ENCODE measurements at regions not wholly inside any gene's neighbourhood (a gene's known extent, or its start where the extent isn't known, plus 50 kb on each side); places are given as distances from the start of the nearest gene placed in this dataset.

DNA sequence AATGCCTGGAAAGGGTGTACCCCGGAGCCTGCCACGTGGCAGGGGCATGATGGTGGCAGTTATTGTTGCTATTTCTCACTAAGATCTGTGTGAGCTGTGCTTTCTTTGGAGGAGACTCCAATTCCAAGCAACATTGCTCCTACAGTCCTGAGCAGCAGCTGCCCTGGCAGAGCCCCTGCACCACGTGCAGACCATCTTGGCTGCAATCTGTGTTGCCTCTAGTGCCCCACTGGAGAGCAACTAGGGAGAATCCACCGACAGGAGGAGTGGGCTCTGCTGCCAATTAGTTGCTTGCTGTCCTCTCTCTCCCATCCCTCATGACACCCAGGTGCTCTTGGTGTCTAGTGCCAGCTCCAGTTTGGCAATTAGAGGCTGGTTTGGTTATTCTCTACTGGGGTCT lies 116.0 kb downstream of the PXDC1 start:
- DNase-seq (ENCODE audit: low read depth, low spot score), result no peak
- H3K4me3 ChIP-seq (ENCODE audit: low read depth, low read length), result no peak overlapping the region
- TF ChIP-seq, protein P1, sequence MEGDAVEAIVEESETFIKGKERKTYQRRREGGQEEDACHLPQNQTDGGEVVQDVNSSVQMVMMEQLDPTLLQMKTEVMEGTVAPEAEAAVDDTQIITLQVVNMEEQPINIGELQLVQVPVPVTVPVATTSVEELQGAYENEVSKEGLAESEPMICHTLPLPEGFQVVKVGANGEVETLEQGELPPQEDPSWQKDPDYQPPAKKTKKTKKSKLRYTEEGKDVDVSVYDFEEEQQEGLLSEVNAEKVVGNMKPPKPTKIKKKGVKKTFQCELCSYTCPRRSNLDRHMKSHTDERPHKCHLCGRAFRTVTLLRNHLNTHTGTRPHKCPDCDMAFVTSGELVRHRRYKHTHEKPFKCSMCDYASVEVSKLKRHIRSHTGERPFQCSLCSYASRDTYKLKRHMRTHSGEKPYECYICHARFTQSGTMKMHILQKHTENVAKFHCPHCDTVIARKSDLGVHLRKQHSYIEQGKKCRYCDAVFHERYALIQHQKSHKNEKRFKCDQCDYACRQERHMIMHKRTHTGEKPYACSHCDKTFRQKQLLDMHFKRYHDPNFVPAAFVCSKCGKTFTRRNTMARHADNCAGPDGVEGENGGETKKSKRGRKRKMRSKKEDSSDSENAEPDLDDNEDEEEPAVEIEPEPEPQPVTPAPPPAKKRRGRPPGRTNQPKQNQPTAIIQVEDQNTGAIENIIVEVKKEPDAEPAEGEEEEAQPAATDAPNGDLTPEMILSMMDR (IDR thresholded peaks at IDR 0.05; ENCODE audit: insufficient read depth, low read length, missing control alignments), result no peak
- CTCF ChIA-PET, result no interaction called here
- POLR2A ChIA-PET, result no interaction called here

DNA sequence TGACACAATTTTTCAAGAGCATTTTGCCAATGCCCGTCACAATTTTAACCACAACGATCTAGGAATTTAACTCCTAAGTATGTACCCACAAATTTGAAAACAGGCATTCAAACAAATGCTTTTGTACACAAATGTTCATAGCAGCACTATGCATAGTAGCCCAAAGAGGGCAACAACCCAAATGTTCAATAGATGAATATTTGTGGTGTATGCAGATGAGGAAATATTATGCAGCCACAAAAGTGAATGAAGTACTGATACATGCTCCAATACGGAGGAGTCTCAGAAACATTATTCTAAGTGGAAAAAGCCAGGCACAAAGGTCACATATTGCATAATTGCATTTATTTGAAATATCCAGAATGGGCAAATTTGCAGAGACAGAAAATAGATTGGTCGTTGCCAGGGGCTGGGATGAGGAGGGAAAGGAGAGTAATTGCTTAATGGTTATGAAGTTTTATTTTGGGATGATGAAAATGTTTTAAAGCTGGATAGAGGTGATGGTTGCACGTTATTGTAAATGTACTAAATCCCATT lies 117.2 kb downstream of the PXDC1 start:
- H3K4me3 ChIP-seq (ENCODE audit: low read depth, low read length), result no peak overlapping the region
- ChIA-PET POLR2A (no interaction called here), CTCF (no interaction called here)
- TF ChIP-seq, protein P1 (IDR thresholded peaks at IDR 0.05; ENCODE audit: insufficient read depth, low read length, missing control alignments), result no peak
- no peak for DNase-seq (ENCODE audit: low read depth, low spot score)

DNA sequence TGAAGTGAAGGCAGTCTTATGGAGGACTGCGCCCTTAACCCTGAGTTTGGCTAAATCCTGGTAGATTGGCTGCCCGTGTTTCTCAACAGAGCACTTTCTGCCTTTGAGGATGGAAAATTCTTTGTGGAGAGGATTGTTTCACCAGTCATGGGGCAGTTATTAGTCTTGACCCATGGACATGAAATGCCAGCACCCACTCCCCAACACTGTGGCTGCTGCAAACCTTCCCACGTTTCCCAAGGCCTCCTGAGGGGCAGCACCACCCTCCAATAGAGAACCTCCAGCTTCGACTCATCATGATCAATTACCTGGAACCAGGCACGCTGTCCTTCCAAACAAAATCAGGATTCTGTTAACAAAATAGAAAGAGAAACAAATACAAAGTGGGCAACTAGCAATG lies 117.8 kb downstream of the PXDC1 start:
- TF ChIP-seq, protein P1 (IDR thresholded peaks at IDR 0.05; ENCODE audit: insufficient read depth, low read length, missing control alignments), result no peak
- POLR2A ChIA-PET, result no interaction called here
- no peak for DNase-seq (ENCODE audit: low read depth, low spot score)
- no peak overlapping the region for H3K4me3 ChIP-seq (ENCODE audit: low read depth, low read length)
- CTCF ChIA-PET, result no interaction called here

GRCh38 chr6:3631877-3632276 lies 119.6 kb downstream of the PXDC1 start:
- POLR2A ChIA-PET, result no interaction called here
- no peak overlapping the region for H3K4me3 ChIP-seq (ENCODE audit: low read depth, low read length)
- no peak for DNase-seq (ENCODE audit: low read depth, low spot score)
- TF ChIP-seq, protein P1 (IDR thresholded peaks at IDR 0.05; ENCODE audit: insufficient read depth, low read length, missing control alignments), result no peak
- CTCF ChIA-PET, result no interaction called here

GRCh38 chr6:3631186-3631585 lies 120.3 kb downstream of the PXDC1 start:
- no peak overlapping the region for H3K4me3 ChIP-seq (ENCODE audit: low read depth, low read length)
- DNase-seq (ENCODE audit: low read depth, low spot score), result no peak
- TF ChIP-seq, protein P1 (IDR thresholded peaks at IDR 0.05; ENCODE audit: insufficient read depth, low read length, missing control alignments), result no peak
- CTCF ChIA-PET, result no interaction called here
- POLR2A ChIA-PET, result no interaction called here

- DNase-seq (ENCODE audit: low read depth, low spot score), result no peak
- ChIA-PET CTCF (no interaction called here), POLR2A (interaction anchor here (0.6 kb wide), 1 partner anchor 133 kb away, joined by 3 read pairs; no protein-coding TSS in a partner anchor)
- no peak overlapping the region for H3K4me3 ChIP-seq (ENCODE audit: low read depth, low read length)
- TF ChIP-seq, protein P1 (IDR thresholded peaks at IDR 0.05; ENCODE audit: insufficient read depth, low read length, missing control alignments), result no peak
These were observed 121.2 kb downstream of the PXDC1 start for GRCh38 chr6:3630258-3630835.
